BE2C (cell line): ENCODE measurements at regions not wholly inside any gene's neighbourhood (a gene's known extent, or its start where the extent isn't known, plus 50 kb on each side); places are given as distances from the start of the nearest gene placed in this dataset.

ENCODE experiments used
- DNase-seq: peaks from one replicate; pipeline ENCODE4 v3.0.0-alpha.2; 2020
- H3K27me3 ChIP-seq: fragments of 250-450 bp; sonication (Bioruptor Pico); 2 replicates; pipeline ENCODE4 v1.5.1; 2020; ENCODE audit warnings: mild to moderate bottlenecking
- H3K36me3 ChIP-seq: fragments of 250-450 bp; sonication (Bioruptor Pico); 2 replicates; pipeline ENCODE4 v1.5.1; 2020; ENCODE audit warnings: mild to moderate bottlenecking
- H3K4me1 ChIP-seq: fragments of 250-450 bp; sonication (Bioruptor Pico); 2 replicates; pipeline ENCODE4 v1.5.1; 2020
- H3K4me3 ChIP-seq: 2 replicates; pipeline ENCODE4 v1.5.1; 2011; ENCODE audit warnings: low read depth, low read length
- H3K9me3 ChIP-seq: fragments of 250-450 bp; sonication (Bioruptor Pico); 2 replicates; pipeline ENCODE4 v1.5.1; 2020
- CTCF ChIP-seq: IDR thresholded peaks from 2 replicates; pipeline ENCODE4 v1.5.1; 2012; ENCODE audit warnings: mild to moderate bottlenecking, low read depth, low read length

GRCh38 chr3:182045736-182046135 is 334.0 kb downstream of the SOX2 start:
- Histone ChIP-seq H3K4me1 (no peaks in the 10 kb centered on the region), H3K4me3 (no peak overlapping the region), H3K36me3 (no peaks in the 10 kb centered on the region), H3K27me3 (no peaks in the 10 kb centered on the region), H3K9me3 (no peaks in the 10 kb centered on the region)
- no peak for DNase-seq
- TF ChIP-seq CTCF = no peak

- no peak for DNase-seq
- H3K36me3 ChIP-seq = no peaks in the 10 kb centered on the region
- no peak overlapping the region for H3K4me3 ChIP-seq
- no peak for TF ChIP-seq CTCF
- H3K9me3 ChIP-seq = no peaks in the 10 kb centered on the region
- no peaks in the 10 kb centered on the region for H3K27me3 ChIP-seq
- H3K4me1 ChIP-seq = no peaks in the 10 kb centered on the region
Measured at GRCh38 chr3:182046166-182046764, 334.5 kb downstream of the SOX2 start.

DNA sequence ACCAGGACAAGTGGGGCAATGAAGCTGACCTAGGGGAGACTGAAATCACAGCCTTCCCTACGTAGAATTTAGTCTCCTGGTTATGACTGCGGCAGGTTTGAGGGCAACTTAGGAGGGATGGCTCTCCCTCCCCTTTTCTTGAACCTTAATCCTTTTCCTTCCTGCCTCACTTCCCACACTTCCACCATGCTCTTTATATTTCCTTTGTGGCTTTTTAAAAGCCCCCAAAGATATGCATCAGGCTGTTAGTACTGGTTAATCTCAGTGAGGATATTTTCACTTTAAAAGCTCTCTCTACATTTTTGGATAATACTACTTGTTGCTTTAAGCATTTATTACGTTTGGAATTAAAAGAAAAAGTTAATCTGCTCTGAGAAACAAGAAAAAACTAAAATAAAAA is 339.2 kb downstream of the SOX2 start:
- no peak for DNase-seq
- no peaks in the 10 kb centered on the region for H3K27me3 ChIP-seq
- no peaks in the 10 kb centered on the region for H3K36me3 ChIP-seq
- H3K4me3 ChIP-seq = no peak overlapping the region
- H3K9me3 ChIP-seq = no peaks in the 10 kb centered on the region
- H3K4me1 ChIP-seq = no peaks in the 10 kb centered on the region
- TF ChIP-seq CTCF = no peak

GRCh38 chr3:182052332-182052731 is 340.6 kb downstream of the SOX2 start:
- Histone ChIP-seq H3K36me3 (no peaks in the 10 kb centered on the region), H3K27me3 (no peaks in the 10 kb centered on the region), H3K9me3 (no peaks in the 10 kb centered on the region), H3K4me3 (no peak overlapping the region), H3K4me1 (no peaks in the 10 kb centered on the region)
- TF ChIP-seq CTCF = no peak
- DNase-seq = no peak

GRCh38 chr3:182052757-182053156 is 341.0 kb downstream of the SOX2 start:
- no peaks in the 10 kb centered on the region for H3K4me1 ChIP-seq
- DNase-seq = no peak
- no peak for TF ChIP-seq CTCF
- H3K36me3 ChIP-seq = no peaks in the 10 kb centered on the region
- H3K4me3 ChIP-seq = no peak overlapping the region
- no peaks in the 10 kb centered on the region for H3K9me3 ChIP-seq
- no peaks in the 10 kb centered on the region for H3K27me3 ChIP-seq

DNA sequence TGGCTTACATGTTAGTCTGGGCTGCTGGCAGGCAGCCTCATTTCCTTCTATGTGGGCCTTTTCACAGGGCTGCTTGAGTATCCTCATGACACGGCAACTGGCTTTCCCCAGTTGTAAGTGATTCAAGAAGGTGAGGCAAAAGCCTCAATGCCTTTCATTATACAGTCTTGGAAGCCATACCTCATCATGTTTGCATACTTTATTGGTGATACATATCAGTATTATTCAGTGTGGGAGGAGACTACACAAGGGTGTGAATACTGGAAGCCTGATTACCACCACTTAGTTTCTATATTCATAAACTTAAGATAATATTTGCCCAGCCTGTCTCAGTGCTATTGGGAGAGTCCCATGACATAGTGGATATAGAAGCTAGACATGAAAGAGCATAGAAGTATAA is 346.8 kb downstream of the SOX2 start:
- Histone ChIP-seq H3K4me1 (no peaks in the 10 kb centered on the region), H3K27me3 (peaks cover 3% of the 10 kb centered on the region; the same call in 1 of the 2 replicates), H3K4me3 (no peak overlapping the region), H3K36me3 (no peaks in the 10 kb centered on the region), H3K9me3 (no peaks in the 10 kb centered on the region)
- no peak for DNase-seq
- TF ChIP-seq CTCF = no peak
